OCI-LY7 (cell line): ENCODE measurements at regions not wholly inside any gene's neighbourhood (a gene's known extent, or its start where the extent isn't known, plus 50 kb on each side); places are given as distances from the start of the nearest gene placed in this dataset.

ENCODE experiments used
- CTCF ChIP-seq: fragments of 200-600 bp; sonication (generic); conservative IDR thresholded peaks from 2 replicates; pipeline ENCODE4 v1.5.1; 2014; ENCODE audit warnings: mild to moderate bottlenecking, antibody characterized with exemption, low read length, moderate library complexity, mixed read lengths
- EZH2phosphoT487 ChIP-seq: fragments of 200-600 bp; sonication (generic); IDR thresholded peaks from 2 replicates; pipeline ENCODE4 v1.6.1; 2018; ENCODE audit warnings: low read depth, borderline replicate concordance, mild to moderate bottlenecking, mixed run types, antibody characterized with exemption, low read length, moderate library complexity, mixed read lengths

- TF ChIP-seq CTCF (no peak), EZH2phosphoT487 (no peak)
Observed at GRCh38 chr2:129820908-129821307, 158.6 kb upstream of the RAB6C start.
